ENCODE measurements at regions not wholly inside any gene's neighbourhood (a gene's known extent, or its start where the extent isn't known, plus 50 kb on each side); places are given as distances from the start of the nearest gene placed in this dataset.

GRCh38 chr7:35546691-35547429, 148.1 kb downstream of the HERPUD2 start:
- Histone ChIP-seq H3K9me3 (no peaks in the 10 kb centered on the region), H3K4me3 (ENCODE audit: low read depth, low read length) (no peak overlapping the region), H3K4me1 (no peaks in the 10 kb centered on the region), H3K27me3 (replicated peaks; ENCODE audit: control insufficient read depth, insufficient read depth, low read length) (peaks cover 1% of the 10 kb centered on the region; the same call in 1 of the 2 replicates), H3K36me3 (ENCODE audit: control insufficient read depth, insufficient read depth, low read length) (no peaks in the 10 kb centered on the region)
- Mint-ChIP-seq H3K27me3 (ENCODE audit: insufficient read depth, unreplicated experiment) (peaks cover 10% of the 10 kb centered on the region), H3K4me3 (ENCODE audit: unreplicated experiment) (no peak overlapping the region), H3K36me3 (ENCODE audit: insufficient read depth, unreplicated experiment) (no peaks in the 10 kb centered on the region), H3K4me1 (ENCODE audit: low read depth, unreplicated experiment) (no peaks in the 10 kb centered on the region), H3K9me3 (ENCODE audit: unreplicated experiment) (no peaks in the 10 kb centered on the region), H3K27ac (ENCODE audit: unreplicated experiment) (no peak overlapping the region)
- ChIA-PET CTCF (interaction anchor here (0.6 to 0.7 kb wide), 2 partner anchors 11 to 15 kb away, joined by 3 read pairs; no protein-coding TSS in a partner anchor), POLR2A (no interaction called here)
- DNase-seq = no peak
- intact Hi-C loops (cut with micrococcal nuclease; ENCODE audit: unreplicated experiment) = no loop called here
- no TSS peak for BruUV-seq (replicated peaks)
- TF ChIP-seq, protein P1, sequence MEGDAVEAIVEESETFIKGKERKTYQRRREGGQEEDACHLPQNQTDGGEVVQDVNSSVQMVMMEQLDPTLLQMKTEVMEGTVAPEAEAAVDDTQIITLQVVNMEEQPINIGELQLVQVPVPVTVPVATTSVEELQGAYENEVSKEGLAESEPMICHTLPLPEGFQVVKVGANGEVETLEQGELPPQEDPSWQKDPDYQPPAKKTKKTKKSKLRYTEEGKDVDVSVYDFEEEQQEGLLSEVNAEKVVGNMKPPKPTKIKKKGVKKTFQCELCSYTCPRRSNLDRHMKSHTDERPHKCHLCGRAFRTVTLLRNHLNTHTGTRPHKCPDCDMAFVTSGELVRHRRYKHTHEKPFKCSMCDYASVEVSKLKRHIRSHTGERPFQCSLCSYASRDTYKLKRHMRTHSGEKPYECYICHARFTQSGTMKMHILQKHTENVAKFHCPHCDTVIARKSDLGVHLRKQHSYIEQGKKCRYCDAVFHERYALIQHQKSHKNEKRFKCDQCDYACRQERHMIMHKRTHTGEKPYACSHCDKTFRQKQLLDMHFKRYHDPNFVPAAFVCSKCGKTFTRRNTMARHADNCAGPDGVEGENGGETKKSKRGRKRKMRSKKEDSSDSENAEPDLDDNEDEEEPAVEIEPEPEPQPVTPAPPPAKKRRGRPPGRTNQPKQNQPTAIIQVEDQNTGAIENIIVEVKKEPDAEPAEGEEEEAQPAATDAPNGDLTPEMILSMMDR (IDR thresholded peaks at IDR 0.05; ENCODE audit: insufficient read depth in 1 of 2, low read depth in 1 of 2, low read length in 1 of 2, severe bottlenecking in 1 of 2, unreplicated experiment in 1 of 2) = no peak

GRCh38 chr7:35545831-35546230, 149.1 kb downstream of the HERPUD2 start:
- ChIA-PET POLR2A (no interaction called here), CTCF (no interaction called here)
- H3K4me1 Mint-ChIP-seq (ENCODE audit: low read depth, unreplicated experiment) = no peaks in the 10 kb centered on the region
- H3K9me3 ChIP-seq = no peaks in the 10 kb centered on the region
- peaks cover 1% of the 10 kb centered on the region; the same call in 1 of the 2 replicates for H3K27me3 ChIP-seq (replicated peaks; ENCODE audit: control insufficient read depth, insufficient read depth, low read length)
- no peak overlapping the region for H3K4me3 ChIP-seq (ENCODE audit: low read depth, low read length)
- H3K27me3 Mint-ChIP-seq (ENCODE audit: insufficient read depth, unreplicated experiment) = peaks cover 16% of the 10 kb centered on the region
- TF ChIP-seq, protein P1 (IDR thresholded peaks at IDR 0.05; ENCODE audit: insufficient read depth in 1 of 2, low read depth in 1 of 2, low read length in 1 of 2, severe bottlenecking in 1 of 2, unreplicated experiment in 1 of 2) = no peak
- no peak overlapping the region for H3K27ac Mint-ChIP-seq (ENCODE audit: unreplicated experiment)
- BruUV-seq (replicated peaks) = no TSS peak
- H3K4me3 Mint-ChIP-seq (ENCODE audit: unreplicated experiment) = no peak overlapping the region
- no peaks in the 10 kb centered on the region for H3K36me3 ChIP-seq (ENCODE audit: control insufficient read depth, insufficient read depth, low read length)
- H3K9me3 Mint-ChIP-seq (ENCODE audit: unreplicated experiment) = no peaks in the 10 kb centered on the region
- intact Hi-C loops (cut with micrococcal nuclease; ENCODE audit: unreplicated experiment) = no loop called here
- H3K36me3 Mint-ChIP-seq (ENCODE audit: insufficient read depth, unreplicated experiment) = no peaks in the 10 kb centered on the region
- H3K4me1 ChIP-seq = no peaks in the 10 kb centered on the region
- no peak for DNase-seq

DNA sequence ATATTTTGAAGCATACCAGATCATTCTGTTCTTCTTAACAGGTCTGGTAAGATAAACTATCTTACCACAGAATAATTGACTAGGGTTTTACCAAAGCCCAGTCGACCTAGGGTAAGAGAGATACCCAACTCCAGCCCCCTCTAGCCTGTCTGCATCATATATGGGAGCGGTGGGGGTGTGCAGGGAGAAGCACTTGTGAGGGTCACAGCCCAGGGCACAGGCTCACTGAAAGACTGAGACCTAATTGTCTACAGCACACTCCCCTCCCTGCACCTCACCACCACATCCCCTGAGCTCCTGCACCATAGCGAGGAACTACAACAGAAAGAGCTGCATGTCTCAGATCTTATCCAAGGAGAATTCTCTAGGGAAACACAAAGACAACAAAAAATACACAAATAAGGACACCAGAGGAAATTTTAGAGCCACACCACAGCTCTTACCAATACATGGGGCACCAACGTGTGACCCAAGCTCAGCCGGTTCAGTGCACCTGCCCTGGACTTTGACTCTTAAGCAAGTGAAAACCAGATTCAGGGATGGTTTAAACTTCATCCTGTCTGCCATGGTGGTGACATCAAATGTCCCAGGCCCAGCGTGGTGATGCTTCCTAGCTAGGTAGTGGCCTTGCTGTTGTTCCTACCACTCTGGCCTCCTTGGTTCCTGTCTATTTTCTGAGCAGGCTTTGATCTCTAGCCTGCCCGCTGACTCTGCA, 150.8 kb downstream of the HERPUD2 start:
- intact Hi-C loops (cut with micrococcal nuclease; ENCODE audit: unreplicated experiment) = no loop called here
- ChIA-PET POLR2A (no interaction called here), CTCF (no interaction called here)
- no peaks in the 10 kb centered on the region for H3K9me3 Mint-ChIP-seq (ENCODE audit: unreplicated experiment)
- Histone ChIP-seq H3K36me3 (ENCODE audit: control insufficient read depth, insufficient read depth, low read length) (no peaks in the 10 kb centered on the region), H3K27me3 (replicated peaks; ENCODE audit: control insufficient read depth, insufficient read depth, low read length) (peaks cover 1% of the 10 kb centered on the region; the same call in 1 of the 2 replicates), H3K4me1 (no peaks in the 10 kb centered on the region), H3K9me3 (no peaks in the 10 kb centered on the region), H3K4me3 (ENCODE audit: low read depth, low read length) (no peak overlapping the region)
- TF ChIP-seq, protein P1 (IDR thresholded peaks at IDR 0.05; ENCODE audit: insufficient read depth in 1 of 2, low read depth in 1 of 2, low read length in 1 of 2, severe bottlenecking in 1 of 2, unreplicated experiment in 1 of 2) = no peak
- no peak for DNase-seq
- no peak overlapping the region for H3K27ac Mint-ChIP-seq (ENCODE audit: unreplicated experiment)
- H3K4me3 Mint-ChIP-seq (ENCODE audit: unreplicated experiment) = no peak overlapping the region
- no peaks in the 10 kb centered on the region for H3K36me3 Mint-ChIP-seq (ENCODE audit: insufficient read depth, unreplicated experiment)
- no TSS peak for BruUV-seq (replicated peaks)
- no peaks in the 10 kb centered on the region for H3K4me1 Mint-ChIP-seq (ENCODE audit: low read depth, unreplicated experiment)
- H3K27me3 Mint-ChIP-seq (ENCODE audit: insufficient read depth, unreplicated experiment) = peaks cover 19% of the 10 kb centered on the region
